ENCODE measurements at regions not wholly inside any gene's neighbourhood (a gene's known extent, or its start where the extent isn't known, plus 50 kb on each side); places are given as distances from the start of the nearest gene placed in this dataset.
"Not testable (repeated sequence)": the region's sequence is repeated elsewhere in the genome, so short reads cannot be mapped to it uniquely, and the experiment has no call there.

GRCh38 chr15:35958975-35959374 lies 413.0 kb upstream of the DPH6 start:
- intact Hi-C loops (cut with DNase I): no loop called here
- FAIRE-seq: no peak
- no peak for DNase-seq
- Histone ChIP-seq H3K27me3 (no peaks in the 10 kb centered on the region), H3K4me1 (no peaks in the 10 kb centered on the region), H3K9me3 (no peaks in the 10 kb centered on the region), H3K4me3 (no peak overlapping the region), H3K36me3 (no peaks in the 10 kb centered on the region), H3K27ac (no peak overlapping the region)
- 43 to 59% methylated on average over 2 of the region's 2 CpGs for WGBS, 2 donors
- TF ChIP-seq CTCF (IDR thresholded peaks at IDR 0.05): no peak
- ATAC-seq: no peak

- ATAC-seq: no peak
- no peak overlapping the region for H3K4me3 ChIP-seq
- WGBS, 2 donors: 72 to 77% methylated on average over 2 of the region's 2 CpGs
- no peak for TF ChIP-seq CTCF (IDR thresholded peaks at IDR 0.05)
- no peak for DNase-seq
- no peaks in the 10 kb centered on the region for H3K36me3 ChIP-seq
- H3K27me3 ChIP-seq: no peaks in the 10 kb centered on the region
- intact Hi-C loops (cut with DNase I): no loop called here
- no peaks in the 10 kb centered on the region for H3K9me3 ChIP-seq
- FAIRE-seq: no peak
- no peaks in the 10 kb centered on the region for H3K4me1 ChIP-seq
- no peak overlapping the region for H3K27ac ChIP-seq
Observed at GRCh38 chr15:35963326-35963725, 417.4 kb upstream of the DPH6 start.

- Histone ChIP-seq H3K4me3 (no peak overlapping the region), H3K36me3 (no peaks in the 10 kb centered on the region), H3K27me3 (no peaks in the 10 kb centered on the region), H3K4me1 (no peaks in the 10 kb centered on the region), H3K9me3 (no peaks in the 10 kb centered on the region), H3K27ac (no peak overlapping the region)
- FAIRE-seq (no peak), DNase-seq (no peak), ATAC-seq (no peak)
- no peak for TF ChIP-seq CTCF (IDR thresholded peaks at IDR 0.05)
- 79 to 86% methylated on average over 2 of the region's 2 CpGs for WGBS, 2 donors
- intact Hi-C loops (cut with DNase I): no loop called here
Observed at GRCh38 chr15:35966781-35967180, 420.8 kb upstream of the DPH6 start.

GRCh38 chr15:35967968-35968367 lies 422.0 kb upstream of the DPH6 start:
- H3K9me3 ChIP-seq; H3K27ac ChIP-seq; DNase-seq; FAIRE-seq; ATAC-seq; H3K4me1 ChIP-seq; intact Hi-C loops (cut with DNase I); H3K27me3 ChIP-seq; H3K4me3 ChIP-seq; H3K36me3 ChIP-seq: not testable (repeated sequence)
- 84 to 91% methylated on average over 17 of the region's 17 CpGs for WGBS, 2 donors

- WGBS, 2 donors: 41 to 46% methylated on average over 1 of the region's 1 CpG
- Histone ChIP-seq H3K4me1 (no peaks in the 10 kb centered on the region), H3K9me3 (no peaks in the 10 kb centered on the region), H3K4me3 (no peak overlapping the region), H3K36me3 (no peaks in the 10 kb centered on the region), H3K27ac (no peak overlapping the region), H3K27me3 (no peaks in the 10 kb centered on the region)
- no peak for TF ChIP-seq CTCF (IDR thresholded peaks at IDR 0.05)
- intact Hi-C loops (cut with DNase I): no loop called here
- no peak for DNase-seq
- FAIRE-seq: no peak
- no peak for ATAC-seq
Observed at GRCh38 chr15:35973029-35973428, 427.1 kb upstream of the DPH6 start.

- intact Hi-C loops (cut with DNase I): no loop called here
- Histone ChIP-seq H3K4me3 (no peak overlapping the region), H3K36me3 (no peaks in the 10 kb centered on the region), H3K9me3 (no peaks in the 10 kb centered on the region), H3K27ac (no peak overlapping the region), H3K27me3 (no peaks in the 10 kb centered on the region), H3K4me1 (no peaks in the 10 kb centered on the region)
- no peak for DNase-seq
- no peak for ATAC-seq
- WGBS, 2 donors: 64 to 79% methylated on average over 3 of the region's 3 CpGs
- no peak for TF ChIP-seq CTCF (IDR thresholded peaks at IDR 0.05)
- FAIRE-seq: no peak
Observed at GRCh38 chr15:35974052-35974451, 428.1 kb upstream of the DPH6 start.

All from pancreas (tissue), 10 donors.